ENCODE measurements at regions not wholly inside any gene's neighbourhood (a gene's known extent, or its start where the extent isn't known, plus 50 kb on each side); places are given as distances from the start of the nearest gene placed in this dataset.

- TF ChIP-seq CTCF (IDR thresholded peaks at IDR 0.05) (no peak), REST (IDR thresholded peaks at IDR 0.05; ENCODE audit: insufficient read depth in 1 of 2, low read depth in 2 of 2, low read length in 1 of 2) (no peak)
These were observed 163.3 kb upstream of the RBPJ start for GRCh38 chr4:26157541-26157940.

Data from Panc1 (cell line).